GOT3 (cell line): ENCODE measurements at regions not wholly inside any gene's neighbourhood (a gene's known extent, or its start where the extent isn't known, plus 50 kb on each side); places are given as distances from the start of the nearest gene placed in this dataset.
"Not testable (repeated sequence)": the region's sequence is repeated elsewhere in the genome, so short reads cannot be mapped to it uniquely, and the experiment has no call there.

Experiments used
- DNase-seq: peaks from one replicate; lab custom pipeline; 2025; ENCODE audit warnings: mixed read lengths; lab: John Stamatoyannopoulos, UW

DNA sequence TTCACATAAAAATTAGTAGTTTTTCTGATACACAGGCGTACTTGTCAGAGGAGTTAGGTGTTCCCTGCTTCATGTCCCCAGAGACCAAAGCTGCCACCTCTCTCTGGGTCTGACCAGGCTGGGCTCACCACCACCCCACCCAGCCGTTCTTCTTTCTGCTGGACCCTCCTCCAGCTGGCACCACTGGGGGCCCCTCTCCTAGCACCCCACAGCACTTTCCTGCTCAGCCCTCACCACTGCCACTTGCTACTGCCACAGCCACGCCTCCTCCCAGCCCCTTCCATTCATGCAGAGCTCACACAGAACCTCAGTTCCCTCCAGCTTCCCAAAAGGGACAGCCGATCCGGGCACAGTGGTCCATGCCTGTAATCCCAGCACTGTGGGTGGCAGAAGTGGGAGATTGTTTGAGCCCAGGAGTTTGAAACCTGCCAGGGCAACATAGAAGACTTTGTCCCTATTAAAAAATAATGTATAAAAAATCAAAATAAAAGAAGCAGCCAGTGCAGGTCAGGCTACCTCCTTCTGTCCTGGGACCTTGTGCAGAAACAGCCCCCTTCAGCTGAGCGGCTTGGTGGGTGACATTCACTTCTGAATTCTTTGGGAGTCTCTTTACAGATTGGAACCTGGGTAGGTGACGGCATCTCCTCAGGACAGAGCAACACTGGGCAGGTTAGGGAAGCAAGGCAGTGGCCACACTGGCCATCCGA, 208.3 kb downstream of the TOMM20 start:
- DNase-seq = no peak

DNA sequence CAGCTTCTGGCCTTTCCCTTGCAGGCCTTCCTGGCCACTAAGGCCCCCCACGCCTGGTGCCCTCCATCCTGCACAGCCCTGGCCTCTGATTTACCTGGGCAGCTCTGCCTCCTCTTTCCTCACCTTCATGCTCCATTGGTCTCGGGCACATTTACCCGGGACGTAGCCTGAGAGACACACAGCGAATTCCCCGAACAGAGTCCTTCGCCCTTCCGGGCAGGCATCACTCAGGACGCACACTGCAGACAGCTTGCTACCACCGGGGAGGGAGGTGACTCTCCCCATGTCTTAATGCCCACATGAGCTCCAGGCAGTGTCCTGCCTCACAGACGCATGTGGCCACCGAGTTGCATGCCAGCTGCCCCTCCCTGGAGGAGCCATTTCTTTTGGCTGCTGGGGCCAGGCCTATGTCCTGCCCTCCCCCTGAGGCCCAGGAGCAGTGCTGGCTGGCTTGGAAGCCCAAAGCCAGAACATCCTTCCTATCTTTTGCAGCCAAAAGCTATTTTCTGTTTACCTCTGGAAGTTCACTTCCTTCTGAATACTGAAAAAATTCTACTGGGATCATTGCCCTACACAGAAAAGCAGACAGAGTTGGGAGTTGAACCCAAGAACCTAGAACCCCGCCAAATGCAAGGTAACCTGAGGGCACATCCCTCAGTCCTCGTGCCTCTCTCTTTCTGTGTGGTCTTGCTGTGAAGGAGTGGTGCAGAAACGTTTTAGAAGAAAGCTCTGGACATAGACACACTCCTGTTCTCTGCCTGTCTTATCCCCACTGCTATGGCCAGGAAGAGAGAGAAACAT, 209.5 kb downstream of the TOMM20 start:
- no peak for DNase-seq

DNA sequence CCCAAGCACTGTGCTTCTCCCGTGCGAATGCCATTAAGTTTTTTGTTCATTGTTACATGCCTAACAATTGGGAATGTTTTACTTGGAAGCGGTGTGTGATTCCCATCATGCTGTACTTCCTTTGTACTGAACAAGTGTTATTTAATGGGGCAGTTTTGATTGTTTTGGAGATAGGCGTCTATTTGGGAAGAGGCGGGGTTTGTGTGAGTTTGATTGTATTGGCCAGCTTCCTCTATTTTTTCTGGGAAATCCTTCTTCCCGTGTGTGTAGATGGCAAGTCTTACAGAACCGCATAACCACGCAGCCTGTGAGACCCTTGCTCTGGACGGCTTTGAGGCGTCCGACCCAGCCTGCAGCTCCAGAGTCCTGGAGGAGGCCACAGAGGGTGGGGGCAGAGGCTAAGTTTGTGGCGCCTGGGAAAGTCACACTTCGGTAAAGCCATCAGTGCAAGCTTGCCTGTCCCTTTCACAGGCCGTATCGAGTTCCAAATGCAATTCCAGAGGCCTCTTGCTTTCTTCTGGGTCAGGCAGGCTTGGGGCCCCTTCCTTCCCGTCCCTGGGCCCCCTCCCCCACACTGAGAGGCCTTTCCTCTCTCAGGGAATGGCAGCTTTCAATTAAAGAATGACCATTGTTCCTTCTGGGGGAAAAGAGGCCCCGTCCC, 210.3 kb downstream of the TOMM20 start:
- DNase-seq = no peak

DNA sequence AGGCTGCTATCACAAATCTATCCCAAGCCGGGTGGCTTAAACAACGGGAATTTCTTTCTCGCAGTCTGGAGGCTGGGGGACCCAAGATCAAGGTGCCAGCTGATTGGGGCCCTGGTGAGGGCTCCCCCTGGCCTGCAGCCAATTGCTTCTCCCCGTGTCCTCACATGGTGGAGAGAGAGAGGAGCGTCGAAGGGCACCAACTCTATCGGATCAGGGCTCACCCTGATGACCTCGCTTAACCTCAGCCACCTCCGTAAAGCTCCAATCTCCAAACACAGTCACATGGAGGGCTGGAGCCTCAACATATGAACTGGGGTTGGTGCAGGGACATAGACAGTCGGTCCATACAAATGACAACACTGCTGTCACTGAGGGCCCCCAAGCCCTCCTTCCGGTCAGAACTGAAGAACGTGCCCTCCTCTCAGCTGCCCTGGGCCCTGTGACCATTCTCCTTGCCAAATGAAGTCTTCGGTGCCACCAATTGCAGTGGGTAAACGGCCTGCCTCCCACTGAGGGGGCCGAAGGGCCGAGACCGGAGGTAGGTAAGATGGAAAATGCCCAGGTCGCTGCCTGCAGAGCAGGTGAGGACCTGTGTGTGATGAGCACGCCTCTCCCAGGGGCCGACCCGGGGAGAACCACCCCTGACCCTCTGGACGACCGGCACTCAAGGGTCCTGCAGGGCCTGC, 211.0 kb downstream of the TOMM20 start:
- DNase-seq = no peak

DNA sequence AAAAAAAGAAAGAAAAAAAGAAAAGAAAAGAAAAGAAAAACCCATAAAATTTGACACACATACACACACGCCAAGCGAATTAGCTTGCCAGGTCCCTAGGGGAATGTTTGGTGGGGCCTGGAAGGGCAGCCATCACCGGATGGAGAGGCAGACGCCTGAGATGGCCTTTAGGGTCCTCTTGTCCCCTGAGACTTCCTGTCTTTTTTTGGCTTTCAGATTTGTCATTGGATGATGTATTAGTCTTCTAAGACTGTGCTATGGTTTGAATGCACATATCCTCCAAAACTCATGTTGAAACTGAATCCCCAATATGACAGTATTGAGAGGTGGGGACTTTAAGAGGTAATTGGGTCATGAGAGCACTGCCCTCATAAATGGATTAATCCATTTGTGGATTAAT, 211.8 kb downstream of the TOMM20 start:
- DNase-seq = no peak

DNA sequence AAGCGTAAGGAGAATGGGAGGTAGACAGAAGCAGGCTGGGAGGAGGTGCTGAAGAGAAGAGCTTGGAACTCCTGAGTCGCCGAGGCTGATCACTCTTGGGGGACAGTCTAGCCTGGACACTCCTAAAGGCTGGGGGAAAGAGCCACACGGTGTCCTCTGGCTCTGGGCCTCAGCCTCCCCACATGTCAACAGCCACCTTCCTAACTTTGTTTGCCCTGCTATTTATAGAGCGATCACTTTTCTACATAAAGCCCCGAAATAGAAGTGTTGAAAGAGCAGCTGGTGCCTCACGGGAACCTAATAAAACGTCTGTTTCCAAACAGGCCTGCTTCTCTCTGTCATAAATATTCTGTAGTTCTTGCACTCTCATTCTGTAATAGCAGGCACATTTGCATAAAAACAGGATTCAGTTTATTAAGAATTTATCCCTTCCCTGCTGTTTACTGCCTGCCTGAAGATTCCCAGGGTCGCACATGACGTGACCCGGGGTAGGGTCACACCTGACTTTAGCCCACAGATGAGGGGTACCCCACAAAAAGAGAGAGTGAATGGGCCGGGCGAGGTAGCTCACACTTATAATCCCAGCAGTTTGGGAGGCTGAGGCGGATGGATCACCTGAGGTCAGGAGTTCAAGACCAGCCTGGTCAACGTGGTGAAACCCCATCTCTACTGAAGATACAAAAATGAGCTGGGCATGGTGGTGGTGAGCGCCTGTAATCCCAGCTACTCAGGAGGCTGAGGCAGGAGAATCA, 212.5 kb downstream of the TOMM20 start:
- no peak for DNase-seq

DNA sequence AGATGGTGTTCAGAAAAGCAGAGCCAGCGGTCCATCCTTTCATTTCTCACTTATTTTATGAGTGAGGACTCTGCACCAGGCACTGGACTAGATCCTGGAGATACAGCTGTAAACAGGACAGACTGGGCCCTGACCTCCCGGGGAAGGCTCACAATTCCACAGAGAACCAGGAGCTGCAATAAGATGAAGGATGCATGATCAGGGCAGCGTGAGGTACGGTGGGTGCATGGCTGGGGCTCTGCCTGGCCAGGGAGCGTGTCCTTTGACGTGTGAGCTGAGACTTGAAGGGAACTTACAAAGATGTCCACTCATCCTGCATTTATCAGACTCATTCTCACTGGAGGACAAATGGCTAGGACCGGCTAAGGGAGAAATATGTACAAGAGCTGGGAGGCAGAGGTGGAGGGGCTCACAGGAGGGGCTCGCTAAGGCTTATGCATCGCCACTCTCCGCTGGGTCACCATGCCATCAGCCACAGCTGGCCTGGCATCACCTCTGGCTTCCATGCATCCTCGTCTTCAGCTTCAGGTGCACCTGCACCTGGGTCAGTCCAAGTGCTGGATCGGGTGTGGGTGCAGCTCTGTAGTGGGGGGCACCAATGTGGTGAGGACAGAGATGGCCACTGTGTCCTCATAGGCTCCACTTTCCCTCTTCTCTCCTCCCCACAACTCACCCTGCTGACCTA, 213.9 kb downstream of the TOMM20 start:
- no peak for DNase-seq

DNA sequence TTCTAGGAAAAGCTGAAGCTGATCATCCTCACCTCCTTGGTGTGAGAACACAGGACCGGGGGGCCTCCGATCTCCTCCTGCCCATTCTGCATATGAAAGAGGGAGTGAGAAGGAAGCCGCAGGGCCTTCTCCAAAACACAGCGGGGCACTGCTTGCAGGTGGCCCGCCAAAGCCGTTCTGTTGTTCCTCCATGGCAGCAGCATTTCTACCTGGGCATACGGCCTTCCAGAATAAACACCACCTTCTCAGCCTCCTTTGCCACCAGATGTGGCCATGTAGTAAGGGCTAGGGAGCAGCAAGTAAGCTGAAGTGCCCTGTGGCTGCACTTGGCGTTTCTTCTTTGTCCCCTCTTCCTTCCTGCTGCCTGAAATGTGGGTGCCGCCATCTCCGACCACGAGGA, 214.9 kb downstream of the TOMM20 start:
- no peak for DNase-seq

DNA sequence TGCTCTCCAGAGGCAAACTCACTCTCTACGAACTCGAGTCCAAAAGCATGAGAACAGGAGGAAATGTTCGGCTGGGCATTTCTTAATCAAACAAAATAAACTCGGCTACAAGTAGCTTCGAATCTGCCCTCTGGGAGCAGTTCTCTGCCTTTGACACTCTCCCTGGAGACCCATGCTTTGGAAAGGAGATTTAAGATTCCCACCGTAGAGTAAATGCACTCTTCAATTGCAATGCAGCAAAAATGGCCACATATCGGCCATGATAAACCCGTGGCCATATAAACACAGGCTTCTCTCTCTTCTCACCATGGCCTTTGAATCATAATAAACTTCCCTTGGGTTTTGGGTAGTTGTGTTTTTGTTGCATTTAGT, 215.4 kb downstream of the TOMM20 start:
- no peak for DNase-seq

DNA sequence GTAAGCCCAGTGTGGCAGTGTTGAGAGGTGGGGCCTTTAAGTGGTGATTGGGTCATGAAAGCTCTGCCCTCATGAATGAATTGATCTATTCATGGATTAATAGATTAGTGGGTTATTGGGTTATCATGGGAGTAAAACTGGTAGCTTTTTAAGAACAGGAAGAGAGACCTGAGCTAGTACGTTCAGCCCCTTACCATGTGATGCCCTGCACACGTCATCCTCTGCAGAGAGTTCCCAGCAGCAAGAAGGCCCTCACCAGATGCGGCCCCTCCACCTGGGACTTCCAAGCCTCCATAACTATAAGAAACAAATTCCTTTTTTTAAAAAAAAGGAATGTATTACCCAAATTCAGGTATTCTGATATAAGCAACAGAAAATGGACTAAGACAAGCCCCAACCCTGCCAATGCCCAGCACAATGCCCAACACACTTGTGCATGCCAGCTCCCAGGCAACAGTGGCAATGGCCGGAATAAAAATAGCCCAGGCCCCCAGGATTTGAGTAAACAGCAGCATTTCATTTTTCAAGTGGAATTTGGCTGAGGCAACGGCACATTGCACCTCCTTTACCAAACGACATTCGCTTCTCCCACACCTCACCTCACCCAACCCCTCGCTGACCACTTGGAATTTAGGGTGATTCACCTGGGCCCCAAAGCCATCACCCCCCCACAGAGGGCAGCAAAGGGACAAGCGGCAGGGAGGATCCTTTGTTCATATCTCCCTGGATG, 215.9 kb downstream of the TOMM20 start:
- DNase-seq = no peak

DNA sequence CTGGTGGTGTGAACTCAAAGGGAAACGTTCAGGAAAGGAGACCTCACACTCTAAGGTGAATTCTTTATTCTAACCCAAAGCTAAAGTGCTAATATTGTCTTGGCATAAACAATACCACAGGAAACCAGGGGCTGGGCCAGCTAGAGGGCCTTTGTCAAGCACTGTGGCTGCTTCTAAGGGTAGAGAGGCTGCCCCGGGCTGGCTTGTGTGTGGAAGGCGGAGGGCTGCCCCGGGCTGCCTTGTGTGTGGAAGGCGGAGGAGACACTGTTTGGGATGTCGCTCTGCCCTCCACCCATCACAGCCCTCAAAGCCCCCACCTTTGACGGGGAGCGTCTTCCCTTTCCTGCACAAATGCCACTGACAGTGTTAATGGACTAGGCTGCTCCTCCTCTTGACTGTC, 216.8 kb downstream of the TOMM20 start:
- no peak for DNase-seq

DNA sequence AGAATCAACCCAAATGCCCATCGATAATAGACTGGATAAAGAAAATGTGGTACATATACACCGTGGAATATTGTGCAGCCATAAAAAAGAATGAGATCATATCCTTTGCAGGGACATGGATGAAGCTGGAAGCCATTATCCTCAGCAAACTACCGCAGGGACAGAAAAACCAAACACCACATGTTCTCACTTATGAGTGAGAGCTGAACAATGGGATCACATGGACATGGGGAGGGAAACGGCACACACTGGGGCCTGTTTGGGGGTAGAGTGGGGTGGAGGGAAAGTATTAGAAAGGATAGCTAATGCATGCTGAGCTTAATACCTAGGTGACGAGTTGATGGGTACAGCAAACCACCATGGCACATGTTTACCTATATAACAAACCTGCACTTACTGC, 217.5 kb downstream of the TOMM20 start:
- DNase-seq = not testable (repeated sequence)

DNA sequence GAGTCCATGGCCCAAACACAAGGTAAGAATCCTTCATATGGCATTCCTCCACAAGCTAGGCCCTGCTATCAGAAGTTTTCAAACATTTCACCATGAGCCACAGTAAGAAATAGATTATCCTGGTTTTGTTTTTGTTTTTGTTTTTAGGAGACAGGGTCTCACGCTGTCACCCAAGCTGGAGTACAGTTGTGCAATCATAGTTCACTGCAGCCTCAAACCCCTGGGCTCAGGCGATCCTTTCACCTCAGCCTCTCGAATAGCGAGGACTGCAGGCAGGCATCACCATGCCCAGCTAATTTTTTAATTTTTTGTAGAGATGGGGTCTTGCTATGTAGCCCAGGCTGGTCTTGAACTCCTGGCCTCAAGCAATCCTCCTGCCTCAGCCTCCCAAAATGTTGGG, 218.8 kb downstream of the TOMM20 start:
- DNase-seq = no peak

DNA sequence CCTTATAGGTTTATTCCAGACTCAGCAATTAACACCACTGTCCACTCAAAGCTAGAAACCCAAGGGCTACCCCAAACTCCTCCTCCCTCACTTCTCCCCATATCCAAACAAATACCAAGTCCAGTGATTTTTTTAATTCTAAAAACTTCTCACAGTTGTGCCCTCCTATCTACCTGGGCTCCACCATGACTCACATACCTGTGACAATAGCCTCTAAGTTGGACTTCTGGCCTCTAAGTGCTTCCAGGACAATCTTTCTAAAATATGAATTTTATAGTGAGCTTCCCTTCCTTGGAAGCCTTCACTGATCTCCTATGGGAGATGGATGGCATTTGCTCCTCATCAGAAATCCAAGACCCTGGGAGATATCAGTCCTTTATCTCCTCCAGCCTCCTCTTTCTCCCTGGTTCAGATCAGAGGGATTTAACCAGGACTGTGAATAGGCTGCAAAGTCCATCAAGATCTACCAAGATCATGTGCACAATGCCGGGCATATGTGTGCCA, 219.3 kb downstream of the TOMM20 start:
- no peak for DNase-seq

DNA sequence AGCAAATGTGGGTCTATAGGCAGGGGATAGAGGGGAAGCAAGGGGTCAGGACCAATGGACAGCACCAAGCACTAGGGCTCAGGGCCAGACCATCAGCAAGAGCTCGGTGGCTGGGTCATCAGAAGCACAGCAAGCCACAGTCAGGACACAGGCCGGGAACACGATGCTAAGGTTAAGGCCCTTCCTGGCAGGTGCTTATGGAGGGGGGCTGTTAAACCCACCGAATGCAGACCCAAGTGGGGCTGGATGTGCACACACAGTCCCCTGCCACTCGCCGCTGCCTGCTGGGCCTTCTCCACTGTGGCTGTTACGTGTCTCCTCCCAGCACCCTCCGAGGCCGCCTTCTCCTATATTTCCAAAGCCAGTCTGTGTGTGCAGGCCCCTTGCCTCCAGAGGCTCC, 220.1 kb downstream of the TOMM20 start:
- no peak for DNase-seq

DNA sequence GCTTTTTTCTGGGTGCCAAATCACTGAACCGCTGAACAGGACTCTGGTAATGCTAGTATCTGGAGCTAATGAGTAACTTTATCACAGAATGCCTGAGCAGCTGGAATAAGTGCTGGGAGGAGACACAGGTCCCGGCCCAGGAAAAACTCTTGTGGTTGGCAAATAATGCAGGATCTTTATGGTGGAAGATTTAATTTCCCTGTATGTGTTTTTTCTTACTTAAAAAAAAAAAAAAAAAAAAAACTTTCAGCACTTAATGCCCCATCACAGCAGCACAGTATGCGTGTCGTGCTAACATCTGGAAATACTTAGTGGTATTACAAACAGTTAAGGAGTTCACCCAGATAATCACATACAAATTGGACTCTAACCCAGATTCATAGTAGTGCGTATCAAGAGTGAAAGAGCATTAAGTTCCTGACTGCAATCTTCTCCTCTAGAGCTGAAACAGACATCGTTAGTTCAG, 220.7 kb downstream of the TOMM20 start:
- no peak for DNase-seq

DNA sequence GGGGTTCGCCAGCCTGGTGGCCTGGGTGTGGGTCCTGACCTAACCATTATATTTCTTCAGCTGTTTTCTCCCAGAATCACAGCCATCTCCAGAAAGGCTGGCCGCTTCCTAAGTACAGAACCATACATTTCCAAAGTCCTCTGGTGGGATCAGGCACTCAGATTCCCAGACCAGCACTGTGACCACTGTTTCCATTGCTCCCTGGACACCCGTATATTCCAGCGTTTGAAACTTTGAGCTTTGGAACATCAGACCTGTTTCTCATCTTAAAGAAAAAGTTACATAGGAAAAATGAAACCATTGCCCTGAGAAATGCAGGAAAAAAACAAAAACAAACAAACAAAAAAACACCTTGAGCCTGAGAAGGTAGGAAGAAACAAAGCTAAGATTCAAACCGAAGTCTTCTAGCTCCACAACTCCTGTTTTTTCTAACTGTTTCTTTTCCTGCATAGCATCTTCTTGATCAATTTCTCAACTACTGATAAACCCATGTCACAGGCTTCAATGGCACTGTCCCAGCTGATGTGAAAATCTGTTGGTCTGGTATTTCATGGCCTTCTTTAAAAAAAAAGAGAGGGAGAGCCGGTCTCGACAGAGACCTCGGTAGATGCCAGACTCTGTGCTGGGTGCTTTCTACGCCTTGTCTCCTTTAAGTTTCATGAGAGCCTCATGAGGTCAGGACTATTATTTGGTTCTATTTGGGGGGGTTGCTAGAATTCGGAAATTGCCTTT, 221.3 kb downstream of the TOMM20 start:
- no peak for DNase-seq

DNA sequence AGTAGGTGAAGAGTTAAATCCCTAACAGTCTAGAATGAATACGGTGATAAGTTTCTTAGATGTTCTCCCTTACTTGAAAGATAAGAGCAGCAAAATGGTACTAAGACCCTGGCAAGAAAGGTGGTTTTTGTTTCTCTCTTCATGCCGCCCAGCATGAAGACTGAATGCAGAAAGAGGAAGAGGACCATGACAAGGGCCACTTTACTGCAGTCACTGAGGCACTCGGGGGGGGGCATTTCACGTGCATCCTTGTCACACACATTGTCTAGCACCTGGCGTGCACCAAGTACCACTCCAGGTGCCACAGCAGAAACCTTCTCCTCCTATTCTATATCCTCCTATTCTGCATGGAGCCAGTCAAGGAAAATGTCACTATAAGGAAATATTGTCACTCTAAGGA, 222.0 kb downstream of the TOMM20 start:
- DNase-seq = no peak

DNA sequence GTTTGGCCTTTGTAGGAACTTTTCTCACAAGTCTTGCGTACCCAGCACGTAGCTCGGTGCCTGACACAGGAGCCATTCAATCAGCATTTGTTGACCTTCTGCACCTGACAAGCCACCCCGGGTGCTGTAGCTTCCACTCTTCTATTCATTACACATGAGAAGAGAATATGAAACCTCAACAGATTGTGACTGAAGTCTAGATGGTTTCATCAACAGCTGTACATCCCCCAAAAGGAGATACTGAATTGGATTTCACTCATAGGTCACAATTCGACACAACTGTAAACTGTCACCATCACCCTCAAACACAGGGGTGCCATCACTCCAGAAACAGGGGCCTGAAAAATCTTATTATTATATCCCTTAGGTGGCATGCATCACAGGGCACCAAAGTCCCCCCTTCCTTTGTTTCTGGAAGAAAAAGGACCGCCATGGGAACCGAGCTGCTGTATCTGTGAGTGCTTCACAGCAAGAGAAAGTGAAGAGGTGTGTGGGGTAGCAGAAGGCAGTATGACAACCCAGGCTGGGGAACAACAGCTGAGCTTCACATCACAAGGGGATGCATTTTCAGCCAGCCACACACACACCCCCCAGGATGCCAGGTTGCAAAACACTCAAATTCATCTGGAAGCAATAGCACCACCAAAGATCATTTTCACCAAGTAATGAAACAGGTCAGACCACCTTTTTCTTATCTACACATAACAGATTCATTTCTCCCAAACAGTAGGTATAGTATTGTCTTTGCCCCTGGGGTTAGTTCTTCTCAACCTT, 225.7 kb downstream of the TOMM20 start:
- no peak for DNase-seq
